PC-9 (cell line): ENCODE measurements at regions not wholly inside any gene's neighbourhood (a gene's known extent, or its start where the extent isn't known, plus 50 kb on each side); places are given as distances from the start of the nearest gene placed in this dataset.

ENCODE experiments used
- BruUV-seq: library from RNA; stranded (reverse); fragments of 400-500 nt; replicated peaks from 2 replicates; lab custom pipeline; 2021; lab: Mats Ljungman, UMichigan
- CTCF ChIA-PET: fragments of 300-600 bp; sonication (Branson Sonifier 250); formaldehyde crosslinking; loops from one replicate; lab custom pipeline; 2022; ENCODE audit warnings: antibody characterized with exemption; lab: Charles Lee
- POLR2A ChIA-PET: fragments of 300-600 bp; sonication (Branson Sonifier 250); formaldehyde crosslinking; loops from one replicate; lab custom pipeline; 2022; ENCODE audit warnings: antibody characterized with exemption; ENCODE audit not compliant: unreplicated experiment; lab: Charles Lee
- DNase-seq, 2 experiments: peaks; one replicate each; pipeline versions ENCODE4 v3.0.0 to v3.0.0-alpha.2; 2015 to 2022; ENCODE audit warnings: mixed read lengths in 1 of 2
- H2AFZ ChIP-seq: fragments of 200-600 bp; sonication (generic); 2 replicates; pipeline ENCODE4 v1.8.1; 2017; ENCODE audit warnings: antibody characterized with exemption
- H3F3A ChIP-seq: fragments of 200-600 bp; sonication (generic); 2 replicates; pipeline ENCODE4 v1.8.1; 2017; ENCODE audit warnings: antibody characterized with exemption, mild to moderate bottlenecking, low read depth; ENCODE audit not compliant: insufficient read depth
- H3K27ac ChIP-seq: fragments of 200-600 bp; sonication (generic); 2 replicates; pipeline ENCODE4 v1.6.1; 2016; ENCODE audit warnings: mixed run types
- H3K27me3 ChIP-seq: fragments of 200-600 bp; sonication (generic); 2 replicates; pipeline ENCODE4 v1.6.1; 2016; ENCODE audit warnings: low read depth, mixed run types; ENCODE audit not compliant: insufficient read depth
- H3K36me3 ChIP-seq: fragments of 200-600 bp; sonication (generic); 2 replicates; pipeline ENCODE4 v1.6.1; 2016; ENCODE audit warnings: low read depth, mixed run types
- H3K4me1 ChIP-seq: fragments of 200-600 bp; sonication (generic); replicated peaks from 2 replicates; pipeline ENCODE4 v1.6.1; 2016; ENCODE audit warnings: mixed run types; ENCODE audit not compliant: insufficient read depth
- H3K4me2 ChIP-seq: fragments of 200-600 bp; sonication (generic); 2 replicates; pipeline ENCODE4 v1.6.1; 2017; ENCODE audit warnings: mixed run types
- H3K4me3 ChIP-seq: fragments of 200-600 bp; sonication (generic); 2 replicates; pipeline ENCODE4 v1.6.1; 2016; ENCODE audit warnings: mixed run types
- H3K79me2 ChIP-seq: fragments of 200-600 bp; sonication (generic); 2 replicates; pipeline ENCODE4 v1.6.1; 2017; ENCODE audit warnings: low read depth, mixed run types
- H3K9me2 ChIP-seq: fragments of 200-600 bp; sonication (generic); 2 replicates; pipeline ENCODE4 v1.8.1; 2017; ENCODE audit warnings: mild to moderate bottlenecking; ENCODE audit not compliant: insufficient read depth
- H3K9me3 ChIP-seq: fragments of 200-600 bp; sonication (generic); 2 replicates; pipeline ENCODE4 v1.8.1; 2016; ENCODE audit warnings: low read depth; ENCODE audit not compliant: insufficient read depth
- H4K20me1 ChIP-seq: fragments of 200-600 bp; sonication (generic); 2 replicates; pipeline ENCODE4 v1.8.1; 2017; ENCODE audit not compliant: insufficient read depth
- EZH2 ChIP-seq: fragments of 200-600 bp; sonication (generic); IDR thresholded peaks from 2 replicates; pipeline ENCODE4 v1.8.0; 2017; ENCODE audit warnings: antibody characterized with exemption, low read depth
- intact Hi-C: fragments of 100-400 bp; cut with micrococcal nuclease; formaldehyde crosslinking; loops from one replicate; pipeline ENCODE4 v1.10.0; 2022; ENCODE audit not compliant: unreplicated experiment
- TF ChIP-seq, protein P1 (sequence below): fragments of 200-600 bp; sonication (generic); conservative IDR thresholded peaks from 2 replicates; pipeline ENCODE4 v1.6.1; 2017; ENCODE audit warnings: mixed run types, antibody characterized with exemption, mild to moderate bottlenecking, moderate library complexity

DNA sequence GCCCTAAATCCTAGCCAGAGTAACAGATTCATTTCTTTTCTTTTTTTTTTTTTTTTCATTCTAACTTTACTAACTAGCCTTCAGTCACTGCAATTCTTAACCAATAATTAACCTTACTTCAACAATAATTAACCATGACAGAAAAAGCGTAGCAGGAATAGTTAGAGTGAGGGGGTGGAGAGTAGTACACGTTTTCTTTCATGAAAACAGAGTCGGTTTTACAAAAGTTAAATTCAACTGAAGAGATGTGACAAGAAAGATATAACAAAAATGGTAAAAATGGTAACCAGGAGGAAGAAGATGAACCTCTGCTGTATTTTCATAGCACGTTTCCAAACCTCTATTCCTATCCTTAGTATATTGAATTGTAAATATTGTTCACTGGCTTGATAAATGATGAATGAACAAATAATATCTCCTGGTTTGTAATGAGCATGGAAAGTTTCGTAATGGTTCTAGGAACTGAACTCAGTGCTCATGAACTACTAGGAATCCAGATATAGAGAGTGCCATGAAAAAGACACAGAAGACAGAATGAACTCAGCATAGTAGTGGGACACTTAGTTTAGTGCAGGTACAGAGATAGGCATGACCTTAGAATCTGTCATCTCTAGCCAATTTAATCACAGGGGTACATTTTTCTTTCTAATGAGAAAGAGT, 116.5 kb upstream of the ANO5 start:
- Histone ChIP-seq H3K27ac (no peak overlapping the region), H3K36me3 (no peaks in the 10 kb centered on the region), H4K20me1 (no peaks in the 10 kb centered on the region), H2AFZ (no peak overlapping the region), H3K27me3 (no peaks in the 10 kb centered on the region), H3K9me2 (no peaks in the 10 kb centered on the region), H3K4me2 (no peak overlapping the region), H3K4me3 (no peak overlapping the region), H3K79me2 (no peaks in the 10 kb centered on the region), H3K9me3 (no peaks in the 10 kb centered on the region), H3F3A (no peaks in the 10 kb centered on the region), H3K4me1 (no peaks in the 10 kb centered on the region)
- intact Hi-C loops = no loop called here
- TF ChIP-seq EZH2 = no peak
- TF ChIP-seq, protein P1, sequence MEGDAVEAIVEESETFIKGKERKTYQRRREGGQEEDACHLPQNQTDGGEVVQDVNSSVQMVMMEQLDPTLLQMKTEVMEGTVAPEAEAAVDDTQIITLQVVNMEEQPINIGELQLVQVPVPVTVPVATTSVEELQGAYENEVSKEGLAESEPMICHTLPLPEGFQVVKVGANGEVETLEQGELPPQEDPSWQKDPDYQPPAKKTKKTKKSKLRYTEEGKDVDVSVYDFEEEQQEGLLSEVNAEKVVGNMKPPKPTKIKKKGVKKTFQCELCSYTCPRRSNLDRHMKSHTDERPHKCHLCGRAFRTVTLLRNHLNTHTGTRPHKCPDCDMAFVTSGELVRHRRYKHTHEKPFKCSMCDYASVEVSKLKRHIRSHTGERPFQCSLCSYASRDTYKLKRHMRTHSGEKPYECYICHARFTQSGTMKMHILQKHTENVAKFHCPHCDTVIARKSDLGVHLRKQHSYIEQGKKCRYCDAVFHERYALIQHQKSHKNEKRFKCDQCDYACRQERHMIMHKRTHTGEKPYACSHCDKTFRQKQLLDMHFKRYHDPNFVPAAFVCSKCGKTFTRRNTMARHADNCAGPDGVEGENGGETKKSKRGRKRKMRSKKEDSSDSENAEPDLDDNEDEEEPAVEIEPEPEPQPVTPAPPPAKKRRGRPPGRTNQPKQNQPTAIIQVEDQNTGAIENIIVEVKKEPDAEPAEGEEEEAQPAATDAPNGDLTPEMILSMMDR = no peak
- ChIA-PET CTCF (no interaction called here), POLR2A (no interaction called here)
- no peak for DNase-seq
- no TSS peak for BruUV-seq

DNA sequence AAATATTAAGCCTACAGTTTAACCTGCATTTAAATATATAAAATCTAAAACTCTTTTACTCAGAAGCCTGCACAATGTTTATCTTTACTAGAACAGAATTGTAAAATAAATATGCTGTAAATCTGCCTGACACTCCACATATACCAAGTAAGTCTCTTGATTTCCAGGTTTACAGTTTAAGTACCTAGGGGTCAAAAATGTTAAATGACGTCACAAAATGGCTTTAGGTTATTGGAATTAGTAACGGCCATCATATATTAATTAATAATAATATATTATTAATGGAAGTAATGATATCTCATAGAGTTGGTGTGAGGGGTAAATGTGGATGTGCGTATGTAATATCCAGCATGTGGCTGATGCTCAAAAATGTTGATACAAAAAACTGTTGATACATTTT, 114.8 kb upstream of the ANO5 start:
- no peaks in the 10 kb centered on the region for H3K4me1 ChIP-seq
- no peaks in the 10 kb centered on the region for H3K36me3 ChIP-seq
- H2AFZ ChIP-seq = no peak overlapping the region
- no peak overlapping the region for H3K27ac ChIP-seq
- ChIA-PET CTCF (no interaction called here), POLR2A (no interaction called here)
- H3F3A ChIP-seq = no peaks in the 10 kb centered on the region
- no TSS peak for BruUV-seq
- no peaks in the 10 kb centered on the region for H3K27me3 ChIP-seq
- H3K4me2 ChIP-seq = no peak overlapping the region
- H4K20me1 ChIP-seq = no peaks in the 10 kb centered on the region
- no peak overlapping the region for H3K4me3 ChIP-seq
- no peaks in the 10 kb centered on the region for H3K79me2 ChIP-seq
- TF ChIP-seq EZH2 = no peak
- TF ChIP-seq, protein P1 = no peak
- no peaks in the 10 kb centered on the region for H3K9me2 ChIP-seq
- intact Hi-C loops = no loop called here
- no peak for DNase-seq
- no peaks in the 10 kb centered on the region for H3K9me3 ChIP-seq

DNA sequence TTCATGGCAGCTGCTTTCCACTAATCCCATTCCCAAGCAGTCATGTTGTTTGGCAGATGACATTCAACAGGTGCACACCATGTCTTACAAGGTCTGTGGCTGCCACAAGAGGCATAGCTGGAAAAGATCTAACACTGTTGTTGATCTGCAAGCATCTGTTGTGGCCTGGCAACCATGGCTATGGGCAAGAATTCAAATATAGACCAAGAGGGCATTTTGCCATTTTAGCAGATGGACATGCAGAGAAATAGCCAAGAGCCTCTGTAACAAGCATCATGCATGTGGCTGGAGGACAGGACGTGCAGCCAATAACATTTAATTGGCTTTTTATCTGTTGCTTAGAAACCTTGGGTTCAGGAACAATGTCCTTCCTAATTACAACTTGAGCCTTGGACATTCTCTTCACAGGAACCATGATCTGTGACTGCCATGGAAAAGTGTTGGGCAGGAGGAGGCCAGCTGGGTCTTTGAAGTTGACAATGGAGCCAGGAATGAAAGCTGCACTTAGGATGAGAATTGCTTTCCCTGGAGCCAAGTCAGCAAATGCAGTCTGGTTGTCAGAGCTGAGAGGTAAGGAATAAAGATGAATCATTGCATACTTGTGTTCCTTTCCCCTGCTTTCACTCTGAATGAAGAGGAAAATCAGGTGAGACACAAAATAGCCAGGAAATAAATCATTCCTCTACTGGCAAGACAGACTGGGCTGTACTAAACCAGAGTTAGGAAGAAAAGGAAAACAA, 113.6 kb upstream of the ANO5 start:
- no peak overlapping the region for H3K4me2 ChIP-seq
- no peaks in the 10 kb centered on the region for H4K20me1 ChIP-seq
- BruUV-seq = no TSS peak
- no peak overlapping the region for H2AFZ ChIP-seq
- ChIA-PET CTCF (no interaction called here), POLR2A (no interaction called here)
- no peaks in the 10 kb centered on the region for H3K4me1 ChIP-seq
- H3K9me2 ChIP-seq = no peaks in the 10 kb centered on the region
- no peak overlapping the region for H3K27ac ChIP-seq
- H3F3A ChIP-seq = no peaks in the 10 kb centered on the region
- no peak for DNase-seq
- H3K27me3 ChIP-seq = no peaks in the 10 kb centered on the region
- intact Hi-C loops = no loop called here
- H3K4me3 ChIP-seq = no peak overlapping the region
- TF ChIP-seq EZH2 = no peak
- TF ChIP-seq, protein P1 = no peak
- no peaks in the 10 kb centered on the region for H3K79me2 ChIP-seq
- H3K9me3 ChIP-seq = no peaks in the 10 kb centered on the region
- no peaks in the 10 kb centered on the region for H3K36me3 ChIP-seq
